Vagina (tissue), 2 donors: ENCODE measurements at regions not wholly inside any gene's neighbourhood (a gene's known extent, or its start where the extent isn't known, plus 50 kb on each side); places are given as distances from the start of the nearest gene placed in this dataset.

Experiments
- DNase-seq, 2 donors: peaks; one replicate each; pipeline ENCODE4 v3.0.0-alpha.2; 2017; ENCODE audit errors: extremely low spot score in 2 of 2
- H3K27ac ChIP-seq: fragments of 200-600 bp; sonication (generic); one replicate; pipeline ENCODE4 v1.5.1; 2019
- H3K27me3 ChIP-seq: fragments of 200-600 bp; sonication (generic); one replicate; pipeline ENCODE4 v1.5.1; 2019
- H3K36me3 ChIP-seq, 2 donors: fragments of 200-600 bp; sonication (generic); one replicate each; pipeline ENCODE4 v1.5.1; 2017 to 2019
- H3K4me1 ChIP-seq: fragments of 200-600 bp; sonication (generic); one replicate; pipeline ENCODE4 v1.5.1; 2019
- H3K4me3 ChIP-seq, 2 donors: fragments of 200-600 bp; sonication (generic); 1 replicate in 1 of 2; 2 replicates in 1 of 2; pipeline ENCODE4 v1.5.1; 2016 to 2019
- H3K9me3 ChIP-seq: fragments of 200-600 bp; sonication (generic); one replicate; pipeline ENCODE4 v1.5.1; 2019
- POLR2A ChIP-seq, 2 donors: fragments of 450-650 bp; IDR thresholded peaks; one replicate each; pipeline ENCODE4 v1.6.1; 2017; ENCODE audit warnings: antibody characterized with exemption in 2 of 2, mild to moderate bottlenecking in 2 of 2, moderate library complexity in 2 of 2
- POLR2AphosphoS5 ChIP-seq, 2 donors: sonication (generic); formaldehyde crosslinking; IDR thresholded peaks; one replicate each; pipeline ENCODE4 v1.9.0; 2017; ENCODE audit warnings: antibody characterized with exemption in 2 of 2, mild to moderate bottlenecking in 2 of 2, low read depth in 1 of 2; ENCODE audit not compliant: insufficient read depth in 1 of 2
- intact Hi-C: fragments of 100-400 bp; cut with DNase I; formaldehyde crosslinking; loops from one replicate; pipeline ENCODE4 v1.15.1; 2023
- TF ChIP-seq, protein P1 (sequence below), 3 experiments: fragments of 450-650 bp in 2 of 3; fragments of 200-600 bp in 1 of 3; sonication (generic) in 1 of 3; IDR thresholded peaks; one replicate each; pipeline ENCODE4 v1.5.1; 2017 to 2019; ENCODE audit warnings: antibody characterized with exemption in 3 of 3, mild to moderate bottlenecking in 2 of 3, moderate library complexity in 2 of 3

DNA sequence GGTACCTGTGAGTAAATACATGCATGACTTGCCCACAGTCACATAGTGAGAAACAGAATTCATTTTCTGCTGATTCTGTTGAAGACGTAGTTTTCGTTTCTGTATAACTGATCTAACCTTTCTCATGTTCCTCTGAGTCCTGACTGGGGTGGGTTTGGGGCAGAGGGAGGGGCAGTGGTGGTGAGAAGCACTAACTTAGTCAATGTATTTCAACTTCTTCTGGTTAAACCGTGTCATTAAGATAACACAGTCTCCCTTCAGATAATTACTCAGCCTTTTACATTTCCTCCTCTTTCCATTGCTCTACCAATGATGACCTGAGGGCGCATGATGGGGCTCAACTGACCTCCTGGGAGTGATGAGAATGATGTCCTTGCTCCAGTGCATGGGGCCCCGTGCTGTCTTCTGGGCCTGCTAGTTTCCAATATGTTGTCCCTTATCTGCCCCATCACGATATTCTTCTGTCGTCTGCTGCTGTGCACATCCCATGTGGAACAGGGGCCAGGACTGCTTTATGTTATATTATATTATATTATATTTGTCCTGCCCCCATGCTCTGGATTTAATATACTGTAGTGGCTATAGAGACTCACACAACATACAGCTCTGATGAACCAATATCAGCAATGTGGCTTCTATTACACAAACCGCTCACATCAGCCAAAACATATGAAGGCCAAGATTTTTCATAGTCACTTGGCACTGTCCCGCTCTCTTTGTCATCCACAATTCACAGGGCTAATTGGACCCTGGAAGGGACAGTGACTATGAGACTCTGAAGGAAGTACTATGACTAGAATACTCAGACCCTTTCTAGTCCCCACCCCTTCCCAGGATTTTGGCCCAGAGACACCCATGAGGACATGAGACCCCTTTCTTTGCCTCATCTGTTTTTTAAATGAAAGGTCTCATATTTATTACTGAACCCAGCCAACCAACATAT lies 407.1 kb upstream of the MCTP2 start:
- no peaks in the 10 kb centered on the region for H3K36me3 ChIP-seq
- no peak overlapping the region for H3K4me3 ChIP-seq
- H3K4me1 ChIP-seq = peaks cover 33% of the 10 kb centered on the region
- no peaks in the 10 kb centered on the region for H3K27me3 ChIP-seq
- no peak for DNase-seq
- TF ChIP-seq, protein P1, sequence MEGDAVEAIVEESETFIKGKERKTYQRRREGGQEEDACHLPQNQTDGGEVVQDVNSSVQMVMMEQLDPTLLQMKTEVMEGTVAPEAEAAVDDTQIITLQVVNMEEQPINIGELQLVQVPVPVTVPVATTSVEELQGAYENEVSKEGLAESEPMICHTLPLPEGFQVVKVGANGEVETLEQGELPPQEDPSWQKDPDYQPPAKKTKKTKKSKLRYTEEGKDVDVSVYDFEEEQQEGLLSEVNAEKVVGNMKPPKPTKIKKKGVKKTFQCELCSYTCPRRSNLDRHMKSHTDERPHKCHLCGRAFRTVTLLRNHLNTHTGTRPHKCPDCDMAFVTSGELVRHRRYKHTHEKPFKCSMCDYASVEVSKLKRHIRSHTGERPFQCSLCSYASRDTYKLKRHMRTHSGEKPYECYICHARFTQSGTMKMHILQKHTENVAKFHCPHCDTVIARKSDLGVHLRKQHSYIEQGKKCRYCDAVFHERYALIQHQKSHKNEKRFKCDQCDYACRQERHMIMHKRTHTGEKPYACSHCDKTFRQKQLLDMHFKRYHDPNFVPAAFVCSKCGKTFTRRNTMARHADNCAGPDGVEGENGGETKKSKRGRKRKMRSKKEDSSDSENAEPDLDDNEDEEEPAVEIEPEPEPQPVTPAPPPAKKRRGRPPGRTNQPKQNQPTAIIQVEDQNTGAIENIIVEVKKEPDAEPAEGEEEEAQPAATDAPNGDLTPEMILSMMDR (IDR thresholded peaks at IDR 0.05) = no peak
- TF ChIP-seq POLR2AphosphoS5 (IDR thresholded peaks at IDR 0.05; ENCODE audit: insufficient read depth in 1 of 2, low read depth in 1 of 2) = no peak
- no peak for TF ChIP-seq POLR2A (IDR thresholded peaks at IDR 0.05)
- no peaks in the 10 kb centered on the region for H3K9me3 ChIP-seq
- intact Hi-C loops = no loop called here
- no peak overlapping the region for H3K27ac ChIP-seq

DNA sequence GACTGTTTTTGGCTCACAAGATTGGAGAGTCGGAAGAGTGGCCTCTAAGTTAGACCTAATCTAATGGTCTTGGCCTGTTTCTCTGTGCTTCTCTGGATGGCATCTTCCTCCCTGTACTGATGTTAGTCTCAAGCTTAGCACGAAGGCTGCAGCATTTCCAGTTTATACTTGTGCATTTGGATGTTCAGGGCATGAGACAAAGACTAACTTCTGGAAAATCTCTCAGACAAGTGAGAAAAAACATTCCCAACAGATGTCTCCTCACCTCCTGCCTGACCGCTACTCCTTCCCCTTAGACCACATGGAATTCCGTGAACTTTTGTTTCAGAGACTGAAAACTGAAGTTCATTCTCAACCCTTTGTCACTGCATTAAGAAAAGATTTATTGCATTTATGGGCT lies 410.8 kb upstream of the MCTP2 start:
- no peak overlapping the region for H3K4me3 ChIP-seq
- H3K9me3 ChIP-seq = no peaks in the 10 kb centered on the region
- no peaks in the 10 kb centered on the region for H3K36me3 ChIP-seq
- peaks cover 2% of the 10 kb centered on the region for H3K4me1 ChIP-seq
- DNase-seq = no peak
- intact Hi-C loops = no loop called here
- TF ChIP-seq POLR2AphosphoS5 (IDR thresholded peaks at IDR 0.05; ENCODE audit: insufficient read depth in 1 of 2, low read depth in 1 of 2) (no peak), POLR2A (IDR thresholded peaks at IDR 0.05) (no peak)
- TF ChIP-seq, protein P1 (IDR thresholded peaks at IDR 0.05) = no peak
- no peaks in the 10 kb centered on the region for H3K27me3 ChIP-seq
- H3K27ac ChIP-seq = no peak overlapping the region

DNA sequence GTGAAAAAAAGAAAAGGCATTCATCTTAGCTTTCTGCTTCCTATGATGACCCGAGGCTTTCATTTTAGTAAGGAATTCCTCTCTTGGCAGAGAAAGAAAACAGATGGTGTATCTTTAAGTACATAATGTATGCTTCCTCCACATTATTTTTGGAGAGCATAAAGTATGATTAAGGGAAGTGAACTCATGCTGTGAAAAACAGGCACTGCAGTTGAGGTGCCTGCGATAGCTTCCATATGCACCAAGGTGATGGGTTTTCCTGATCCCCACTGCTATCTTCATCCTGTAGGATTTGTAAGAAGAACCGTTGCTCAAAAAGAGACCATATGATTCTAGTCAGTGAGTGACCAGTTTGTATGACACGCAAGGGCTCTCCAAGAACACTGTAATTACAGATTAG lies 411.5 kb upstream of the MCTP2 start:
- intact Hi-C loops = no loop called here

DNA sequence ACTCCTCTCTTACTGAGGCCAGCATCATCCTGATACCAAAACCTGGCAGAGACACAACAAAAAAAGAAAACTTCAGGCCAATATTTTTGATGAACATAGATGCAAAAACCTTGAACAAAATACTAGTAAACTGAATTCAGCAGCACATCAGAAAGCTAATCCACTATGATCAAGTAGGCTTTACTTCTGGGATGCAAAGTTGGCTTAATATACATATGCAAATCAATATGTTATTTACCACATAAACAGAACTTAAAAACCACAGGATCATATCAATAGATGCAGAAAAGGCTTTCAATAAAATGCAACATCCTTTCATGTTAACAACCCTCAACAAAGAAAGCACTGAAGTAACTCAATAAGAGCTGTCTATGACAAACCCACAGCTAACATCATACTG lies 414.5 kb upstream of the MCTP2 start:
- no peaks in the 10 kb centered on the region for H3K27me3 ChIP-seq
- no peak overlapping the region for H3K4me3 ChIP-seq
- no peaks in the 10 kb centered on the region for H3K9me3 ChIP-seq
- TF ChIP-seq POLR2AphosphoS5 (IDR thresholded peaks at IDR 0.05; ENCODE audit: insufficient read depth in 1 of 2, low read depth in 1 of 2) (no peak), POLR2A (IDR thresholded peaks at IDR 0.05) (no peak)
- TF ChIP-seq, protein P1 (IDR thresholded peaks at IDR 0.05) = no peak
- H3K4me1 ChIP-seq = no peaks in the 10 kb centered on the region
- intact Hi-C loops = no loop called here
- no peaks in the 10 kb centered on the region for H3K36me3 ChIP-seq
- no peak for DNase-seq
- no peak overlapping the region for H3K27ac ChIP-seq

More for the DNA sequence above, 411.5 kb upstream of the MCTP2 start:
- no peaks in the 10 kb centered on the region for H3K4me1 ChIP-seq
- no peak overlapping the region for H3K27ac ChIP-seq
- no peak overlapping the region for H3K4me3 ChIP-seq
- no peaks in the 10 kb centered on the region for H3K27me3 ChIP-seq
- no peak for DNase-seq
- TF ChIP-seq POLR2A (IDR thresholded peaks at IDR 0.05) = no peak
- TF ChIP-seq POLR2AphosphoS5 (IDR thresholded peaks at IDR 0.05; ENCODE audit: insufficient read depth in 1 of 2, low read depth in 1 of 2) = no peak
- TF ChIP-seq, protein P1 (IDR thresholded peaks at IDR 0.05) = no peak
- no peaks in the 10 kb centered on the region for H3K9me3 ChIP-seq
- H3K36me3 ChIP-seq = no peaks in the 10 kb centered on the region

DNA sequence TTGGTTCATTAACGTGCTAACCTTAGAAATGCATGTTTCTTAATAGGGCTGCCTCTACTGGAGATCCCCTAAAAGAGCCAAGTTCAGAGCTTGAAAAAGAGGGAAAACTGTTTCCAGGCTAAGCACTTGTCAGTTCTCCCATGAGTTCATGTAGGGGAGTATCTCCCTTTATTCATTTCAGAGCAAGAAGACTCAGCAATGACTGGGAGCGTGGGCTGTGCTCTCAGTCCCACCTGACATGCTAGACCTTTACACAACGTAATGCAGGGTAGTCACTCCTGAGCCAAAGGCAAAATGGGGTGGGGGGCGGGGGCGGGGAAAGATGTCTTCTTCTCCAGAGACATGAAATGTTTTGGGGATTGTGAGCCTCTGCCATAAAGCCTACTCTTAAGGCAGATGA lies 420.1 kb upstream of the MCTP2 start:
- Histone ChIP-seq H3K4me1 (no peaks in the 10 kb centered on the region), H3K36me3 (no peaks in the 10 kb centered on the region), H3K27ac (no peak overlapping the region), H3K4me3 (no peak overlapping the region), H3K9me3 (no peaks in the 10 kb centered on the region), H3K27me3 (no peaks in the 10 kb centered on the region)
- intact Hi-C loops = no loop called here
- DNase-seq = no peak
- TF ChIP-seq POLR2A (IDR thresholded peaks at IDR 0.05) (no peak), POLR2AphosphoS5 (IDR thresholded peaks at IDR 0.05; ENCODE audit: insufficient read depth in 1 of 2, low read depth in 1 of 2) (no peak)
- TF ChIP-seq, protein P1 (IDR thresholded peaks at IDR 0.05) = no peak
